Hepatocyte (in vitro differentiated cells): ENCODE measurements at regions not wholly inside any gene's neighbourhood (a gene's known extent, or its start where the extent isn't known, plus 50 kb on each side); places are given as distances from the start of the nearest gene placed in this dataset.

Experiments
- DNase-seq: peaks from one replicate; pipeline ENCODE4 v3.0.0-alpha.2; 2016; ENCODE audit warnings: low spot score
- H2AFZ ChIP-seq: fragments of 200-600 bp; sonication (generic); 2 replicates; pipeline ENCODE4 v1.6.0; 2016; ENCODE audit warnings: antibody characterized with exemption, mild to moderate bottlenecking
- H3K27ac ChIP-seq: fragments of 200-600 bp; sonication (generic); 2 replicates; pipeline ENCODE4 v1.5.1; 2016; ENCODE audit warnings: mild to moderate bottlenecking
- H3K27me3 ChIP-seq: fragments of 200-600 bp; sonication (generic); 2 replicates; pipeline ENCODE4 v1.6.1; 2016
- H3K36me3 ChIP-seq: fragments of 200-600 bp; sonication (generic); replicated peaks from 2 replicates; pipeline ENCODE4 v1.5.1; 2016; ENCODE audit warnings: low read depth; ENCODE audit not compliant: insufficient read depth
- H3K4me1 ChIP-seq: fragments of 200-600 bp; sonication (generic); 2 replicates; pipeline ENCODE4 v1.5.1; 2016; ENCODE audit warnings: mild to moderate bottlenecking, moderate library complexity; ENCODE audit not compliant: insufficient read depth
- H3K4me2 ChIP-seq: fragments of 200-600 bp; sonication (generic); 2 replicates; pipeline ENCODE4 v1.6.0; 2016
- H3K4me3 ChIP-seq: fragments of 200-600 bp; sonication (generic); 2 replicates; pipeline ENCODE4 v1.5.1; 2016; ENCODE audit warnings: mild to moderate bottlenecking
- H3K79me2 ChIP-seq: fragments of 200-600 bp; sonication (generic); 2 replicates; pipeline ENCODE4 v1.6.0; 2017; ENCODE audit warnings: mild to moderate bottlenecking
- H3K9me2 ChIP-seq: fragments of 200-600 bp; sonication (generic); replicated peaks from 2 replicates; pipeline ENCODE4 v1.6.0; 2017; ENCODE audit warnings: mild to moderate bottlenecking; ENCODE audit not compliant: insufficient read depth
- H3K9me3 ChIP-seq: fragments of 200-600 bp; sonication (generic); 2 replicates; pipeline ENCODE4 v1.5.1; 2016; ENCODE audit warnings: low read depth, mild to moderate bottlenecking
- H4K20me1 ChIP-seq: fragments of 200-600 bp; sonication (generic); 2 replicates; pipeline ENCODE4 v1.6.0; 2016; ENCODE audit warnings: mild to moderate bottlenecking; ENCODE audit not compliant: insufficient read depth, poor library complexity, severe bottlenecking
- CTCF ChIP-seq: fragments of 200-600 bp; sonication (generic); IDR thresholded peaks from 2 replicates; pipeline ENCODE4 v1.5.1; 2016; ENCODE audit warnings: antibody characterized with exemption, mild to moderate bottlenecking; ENCODE audit not compliant: poor library complexity
- EZH2 ChIP-seq: fragments of 200-600 bp; sonication (generic); IDR thresholded peaks from 2 replicates; pipeline ENCODE4 v1.6.1; 2016; ENCODE audit warnings: antibody characterized with exemption, mild to moderate bottlenecking, borderline replicate concordance
- EZH2phosphoT487 ChIP-seq: fragments of 200-600 bp; sonication (generic); IDR thresholded peaks from one replicate; pipeline ENCODE4 v1.6.1; 2018; ENCODE audit warnings: antibody characterized with exemption, mild to moderate bottlenecking, low read depth, moderate library complexity; ENCODE audit not compliant: unreplicated experiment, severe bottlenecking
- WGBS: methylation state at CpG from one replicate; pipeline ENCODE4 v1.1.6; 2016; ENCODE audit warnings: low lambda C conversion rate; ENCODE audit errors: missing lambda C conversion rate; 5-methylcytosine and 5-hydroxymethylcytosine counted together

- Histone ChIP-seq H3K36me3 (no peaks in the 10 kb centered on the region), H3K9me3 (no peaks in the 10 kb centered on the region), H3K4me3 (no peak overlapping the region), H2AFZ (no peak overlapping the region), H3K79me2 (no peaks in the 10 kb centered on the region), H3K27me3 (no peaks in the 10 kb centered on the region), H3K4me2 (no peak overlapping the region), H3K4me1 (peaks cover 7% of the 10 kb centered on the region), H3K9me2 (no peaks in the 10 kb centered on the region), H4K20me1 (no peaks in the 10 kb centered on the region), H3K27ac (no peak overlapping the region)
- WGBS = 49% methylated on average over 2 of the region's 2 CpGs
- DNase-seq = no peak
- TF ChIP-seq EZH2phosphoT487 = no peak
- no peak for TF ChIP-seq EZH2
- TF ChIP-seq CTCF = no peak
These were observed 146.8 kb upstream of the NALF2 start for GRCh38 chrX:69357317-69357716.

DNA sequence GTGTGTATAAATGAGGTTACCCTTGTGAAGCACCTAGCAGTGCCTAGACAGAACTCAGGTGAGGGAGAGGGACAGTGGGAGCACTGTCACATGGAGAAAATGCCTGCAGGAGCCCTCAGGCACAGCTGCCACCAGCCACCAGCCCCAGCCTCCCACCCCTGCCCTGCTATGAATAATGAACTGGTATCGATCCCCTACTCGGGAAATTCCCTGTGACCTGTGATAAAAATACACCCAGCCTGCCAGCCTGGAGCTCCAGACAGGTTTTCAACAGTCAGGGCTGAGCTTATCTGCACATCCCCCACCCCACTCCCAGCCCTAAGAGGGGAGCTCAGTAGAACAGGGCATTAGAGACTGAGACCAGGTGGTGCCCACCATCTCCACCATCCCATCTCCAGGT is 159.6 kb upstream of the PJA1 start:
- WGBS = 71% methylated on average over 2 of the region's 2 CpGs
- Histone ChIP-seq H4K20me1 (no peaks in the 10 kb centered on the region), H3K4me2 (no peak overlapping the region), H3K9me2 (no peaks in the 10 kb centered on the region), H2AFZ (no peak overlapping the region), H3K27ac (no peak overlapping the region), H3K36me3 (no peaks in the 10 kb centered on the region), H3K4me1 (no peaks in the 10 kb centered on the region), H3K27me3 (no peaks in the 10 kb centered on the region), H3K4me3 (no peak overlapping the region), H3K9me3 (no peaks in the 10 kb centered on the region), H3K79me2 (no peaks in the 10 kb centered on the region)
- TF ChIP-seq EZH2phosphoT487 = no peak
- TF ChIP-seq EZH2 = no peak
- no peak for TF ChIP-seq CTCF
- no peak for DNase-seq

DNA sequence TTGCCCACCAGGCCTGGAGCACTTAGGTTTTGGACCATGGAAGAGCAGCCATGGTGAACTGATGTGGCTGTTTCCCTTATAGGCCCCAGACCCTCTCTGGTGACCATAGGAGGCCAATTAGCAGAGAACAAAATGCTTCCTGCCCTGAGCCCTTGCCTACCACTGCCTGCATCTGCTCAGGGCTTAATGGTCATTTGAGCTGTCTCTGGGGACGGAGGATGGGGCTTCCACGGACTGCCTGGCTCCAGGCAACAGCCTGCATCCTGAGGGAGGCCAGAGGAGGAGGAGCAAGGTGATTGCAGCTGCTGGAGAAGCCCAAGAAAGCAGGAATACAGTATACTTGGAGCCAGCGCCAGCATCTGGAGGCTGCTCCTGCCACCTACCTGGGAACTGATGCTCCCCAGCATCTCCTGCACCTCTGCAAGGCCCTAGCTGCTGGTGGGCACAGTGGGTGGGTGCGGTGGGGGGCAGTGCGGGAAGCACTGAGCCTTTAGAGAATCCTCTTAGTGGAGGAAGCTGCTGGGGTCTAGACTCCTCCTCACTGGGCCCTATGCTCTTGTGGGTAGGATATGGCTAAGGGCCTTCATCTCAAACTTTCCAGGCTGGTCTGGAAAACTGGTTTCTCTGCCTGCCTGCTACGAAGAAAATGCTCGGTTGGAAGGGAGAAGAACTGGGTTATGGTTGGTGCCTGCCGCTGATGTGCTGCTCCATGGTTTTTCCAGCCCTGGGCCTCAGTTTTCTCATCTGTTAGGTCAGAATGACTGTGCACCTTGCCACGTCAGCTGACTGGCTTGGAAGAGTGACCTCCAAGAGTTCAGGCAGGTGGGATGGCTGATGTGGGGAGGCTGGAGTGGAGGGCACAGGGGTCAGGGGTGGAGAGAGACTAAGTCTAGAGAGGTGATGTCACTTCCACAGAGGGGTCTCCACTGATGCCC is 158.8 kb upstream of the PJA1 start:
- WGBS = 64% methylated on average over 9 of the region's 9 CpGs
- no peak overlapping the region for H3K4me3 ChIP-seq
- no peaks in the 10 kb centered on the region for H3K79me2 ChIP-seq
- no peaks in the 10 kb centered on the region for H3K36me3 ChIP-seq
- no peak overlapping the region for H3K27ac ChIP-seq
- no peaks in the 10 kb centered on the region for H3K9me2 ChIP-seq
- no peaks in the 10 kb centered on the region for H3K4me1 ChIP-seq
- H2AFZ ChIP-seq = no peak overlapping the region
- no peaks in the 10 kb centered on the region for H4K20me1 ChIP-seq
- no peak overlapping the region for H3K4me2 ChIP-seq
- no peaks in the 10 kb centered on the region for H3K9me3 ChIP-seq
- no peak for DNase-seq
- H3K27me3 ChIP-seq = no peaks in the 10 kb centered on the region
- TF ChIP-seq EZH2 (no peak), EZH2phosphoT487 (no peak), CTCF (no peak)
